ENCODE measurements at regions not wholly inside any gene's neighbourhood (a gene's known extent, or its start where the extent isn't known, plus 50 kb on each side); places are given as distances from the start of the nearest gene placed in this dataset.

DNA sequence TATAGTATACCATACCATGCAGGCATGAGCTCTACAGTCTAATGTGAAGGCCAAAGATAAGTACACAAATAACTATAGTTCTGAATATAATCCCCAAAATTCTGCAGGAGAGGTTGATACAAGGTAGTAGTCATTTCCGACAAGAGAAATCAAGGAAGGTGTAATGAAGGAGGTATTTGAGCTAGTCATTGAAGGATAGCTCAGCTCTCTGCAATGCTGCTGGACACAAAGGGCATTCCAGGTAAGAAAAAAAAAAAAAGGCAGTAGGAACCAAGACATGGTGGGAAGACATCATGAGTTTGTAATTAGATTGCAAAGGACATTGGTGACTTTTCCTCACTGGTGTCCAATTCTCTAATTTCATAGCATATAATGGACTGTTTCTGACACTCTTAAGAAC lies 285.3 kb downstream of the AHR start:
- Histone ChIP-seq H3K4me1 (ENCODE audit: control insufficient read depth, insufficient read depth, low read length) (no peaks in the 10 kb centered on the region), H3K27ac (ENCODE audit: low read depth, low read length) (no peak overlapping the region), H3K4me3 (ENCODE audit: low read length) (no peak overlapping the region), H3K36me3 (ENCODE audit: control insufficient read depth, insufficient read depth, low read length) (no peaks in the 10 kb centered on the region), H3K27me3 (ENCODE audit: control insufficient read depth, insufficient read depth, low read length, poor library complexity, severe bottlenecking) (no peaks in the 10 kb centered on the region), H3K9ac (ENCODE audit: extremely low read depth, low read length, poor library complexity, severe bottlenecking) (no peak overlapping the region), H3K9me3 (ENCODE audit: control insufficient read depth, low read length) (no peaks in the 10 kb centered on the region)
- Mint-ChIP-seq H3K9me3 (no peaks in the 10 kb centered on the region), H3K36me3 (ENCODE audit: low read depth) (no peaks in the 10 kb centered on the region), H3K4me1 (no peaks in the 10 kb centered on the region), H3K4me3 (no peak overlapping the region), H3K27ac (no peak overlapping the region), H3K27me3 (ENCODE audit: insufficient read depth) (no peaks in the 10 kb centered on the region)
- 60 to 88% methylated on average over 1 of the region's 1 CpG for WGBS, 2 experiments (ENCODE audit: insufficient coverage in 1 of 2, insufficient read length in 1 of 2)
- no peak for DNase-seq
- TF ChIP-seq, protein P1, sequence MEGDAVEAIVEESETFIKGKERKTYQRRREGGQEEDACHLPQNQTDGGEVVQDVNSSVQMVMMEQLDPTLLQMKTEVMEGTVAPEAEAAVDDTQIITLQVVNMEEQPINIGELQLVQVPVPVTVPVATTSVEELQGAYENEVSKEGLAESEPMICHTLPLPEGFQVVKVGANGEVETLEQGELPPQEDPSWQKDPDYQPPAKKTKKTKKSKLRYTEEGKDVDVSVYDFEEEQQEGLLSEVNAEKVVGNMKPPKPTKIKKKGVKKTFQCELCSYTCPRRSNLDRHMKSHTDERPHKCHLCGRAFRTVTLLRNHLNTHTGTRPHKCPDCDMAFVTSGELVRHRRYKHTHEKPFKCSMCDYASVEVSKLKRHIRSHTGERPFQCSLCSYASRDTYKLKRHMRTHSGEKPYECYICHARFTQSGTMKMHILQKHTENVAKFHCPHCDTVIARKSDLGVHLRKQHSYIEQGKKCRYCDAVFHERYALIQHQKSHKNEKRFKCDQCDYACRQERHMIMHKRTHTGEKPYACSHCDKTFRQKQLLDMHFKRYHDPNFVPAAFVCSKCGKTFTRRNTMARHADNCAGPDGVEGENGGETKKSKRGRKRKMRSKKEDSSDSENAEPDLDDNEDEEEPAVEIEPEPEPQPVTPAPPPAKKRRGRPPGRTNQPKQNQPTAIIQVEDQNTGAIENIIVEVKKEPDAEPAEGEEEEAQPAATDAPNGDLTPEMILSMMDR (conservative IDR thresholded peaks at IDR 0.05), result no peak

DNA sequence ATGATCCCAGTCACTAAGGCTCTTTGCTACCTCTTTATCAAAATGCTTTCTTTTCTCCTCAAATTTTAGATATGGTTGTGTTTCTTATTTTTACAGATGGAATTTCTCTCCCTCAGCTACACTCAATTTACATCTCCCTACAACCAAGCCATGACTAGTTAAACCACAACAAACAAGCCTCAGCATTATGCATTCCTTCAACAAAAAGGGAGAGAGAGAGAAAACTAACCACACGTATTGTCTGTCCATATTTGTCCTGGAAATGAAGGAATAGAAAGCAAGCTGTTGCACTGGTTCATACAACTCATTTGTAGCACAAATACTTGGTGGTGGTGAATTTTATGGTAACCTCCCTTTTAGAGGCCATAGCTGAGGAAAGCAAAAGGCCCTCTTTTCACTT lies 286.4 kb downstream of the AHR start:
- Mint-ChIP-seq H3K4me3 (no peak overlapping the region), H3K27ac (no peak overlapping the region)

DNA sequence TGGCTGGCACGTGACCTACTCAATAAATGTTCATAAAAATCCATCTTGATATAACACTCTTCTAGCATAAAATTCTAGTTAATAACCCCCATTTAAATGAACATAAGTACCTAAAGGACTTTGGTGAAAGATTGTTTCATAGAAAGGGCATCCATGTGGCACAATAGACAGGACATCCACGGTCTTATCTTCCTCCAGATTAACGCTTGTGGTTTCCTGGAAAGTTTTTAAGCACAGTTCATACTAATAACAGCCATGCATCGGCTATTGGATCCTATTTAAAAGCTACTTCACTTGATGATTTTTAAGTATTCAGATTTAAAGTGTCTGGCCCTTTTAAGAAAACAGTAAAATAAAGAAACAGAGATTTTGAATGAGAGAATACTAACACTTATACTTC lies 288.3 kb downstream of the AHR start:
- no peaks in the 10 kb centered on the region for H3K36me3 ChIP-seq (ENCODE audit: control insufficient read depth, insufficient read depth, low read length)
- WGBS, 2 experiments (ENCODE audit: insufficient coverage in 1 of 2, insufficient read length in 1 of 2), result 84 to 97% methylated on average over 2 to 4 of the region's 4 CpGs
- no peak overlapping the region for H3K9ac ChIP-seq (ENCODE audit: extremely low read depth, low read length, poor library complexity, severe bottlenecking)
- no peak overlapping the region for H3K27ac ChIP-seq (ENCODE audit: low read depth, low read length)
- no peaks in the 10 kb centered on the region for H3K27me3 Mint-ChIP-seq (ENCODE audit: insufficient read depth)
- H3K4me1 Mint-ChIP-seq, result no peaks in the 10 kb centered on the region
- no peak overlapping the region for H3K27ac Mint-ChIP-seq
- H3K36me3 Mint-ChIP-seq (ENCODE audit: low read depth), result no peaks in the 10 kb centered on the region
- no peak overlapping the region for H3K4me3 ChIP-seq (ENCODE audit: low read length)
- TF ChIP-seq, protein P1 (conservative IDR thresholded peaks at IDR 0.05), result no peak
- H3K27me3 ChIP-seq (ENCODE audit: control insufficient read depth, insufficient read depth, low read length, poor library complexity, severe bottlenecking), result no peaks in the 10 kb centered on the region
- DNase-seq, result no peak
- H3K4me1 ChIP-seq (ENCODE audit: control insufficient read depth, insufficient read depth, low read length), result no peaks in the 10 kb centered on the region
- H3K9me3 Mint-ChIP-seq, result no peaks in the 10 kb centered on the region
- no peak overlapping the region for H3K4me3 Mint-ChIP-seq
- H3K9me3 ChIP-seq (ENCODE audit: control insufficient read depth, low read length), result no peaks in the 10 kb centered on the region

More for the DNA sequence above, 286.4 kb downstream of the AHR start:
- 87% methylated on average over 1 of the region's 1 CpG; no CpG with 5 or more reads in 1 of the 2 experiments for WGBS, 2 experiments (ENCODE audit: insufficient coverage in 1 of 2, insufficient read length in 1 of 2)
- H3K36me3 ChIP-seq (ENCODE audit: control insufficient read depth, insufficient read depth, low read length), result no peaks in the 10 kb centered on the region
- H3K4me1 ChIP-seq (ENCODE audit: control insufficient read depth, insufficient read depth, low read length), result no peaks in the 10 kb centered on the region
- TF ChIP-seq, protein P1 (conservative IDR thresholded peaks at IDR 0.05), result no peak
- no peak overlapping the region for H3K9ac ChIP-seq (ENCODE audit: extremely low read depth, low read length, poor library complexity, severe bottlenecking)
- H3K27ac ChIP-seq (ENCODE audit: low read depth, low read length), result no peak overlapping the region
- no peaks in the 10 kb centered on the region for H3K9me3 ChIP-seq (ENCODE audit: control insufficient read depth, low read length)
- no peaks in the 10 kb centered on the region for H3K4me1 Mint-ChIP-seq
- no peaks in the 10 kb centered on the region for H3K36me3 Mint-ChIP-seq (ENCODE audit: low read depth)
- no peak overlapping the region for H3K4me3 ChIP-seq (ENCODE audit: low read length)
- no peak for DNase-seq
- no peaks in the 10 kb centered on the region for H3K27me3 ChIP-seq (ENCODE audit: control insufficient read depth, insufficient read depth, low read length, poor library complexity, severe bottlenecking)
- no peaks in the 10 kb centered on the region for H3K9me3 Mint-ChIP-seq
- no peaks in the 10 kb centered on the region for H3K27me3 Mint-ChIP-seq (ENCODE audit: insufficient read depth)

All from endodermal cell (in vitro differentiated cells).